ENCODE measurements at regions not wholly inside any gene's neighbourhood (a gene's known extent, or its start where the extent isn't known, plus 50 kb on each side); places are given as distances from the start of the nearest gene placed in this dataset.

DNA sequence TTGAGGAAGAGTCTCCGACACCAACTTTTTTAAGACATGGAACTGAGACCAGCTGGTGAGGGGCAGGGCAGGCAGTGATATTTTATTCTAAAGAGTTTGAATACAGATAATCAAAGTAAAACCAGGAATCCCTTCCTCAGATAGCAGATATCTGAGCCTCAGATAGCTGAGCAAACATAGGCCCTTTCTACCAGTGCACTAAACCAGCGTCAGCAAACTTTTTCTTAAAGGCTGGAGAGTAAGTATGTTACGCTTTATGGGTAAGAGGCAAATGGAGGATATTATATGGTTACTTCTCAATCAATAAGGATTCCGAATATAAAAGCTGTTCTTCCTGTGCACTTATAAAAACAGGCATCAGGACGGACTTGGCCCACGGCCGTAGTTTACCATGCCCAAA is 73.9 kb downstream of the WNT5A start:
- no peak for DNase-seq

GRCh38 chr3:55412545-55412944 is 74.6 kb downstream of the WNT5A start:
- DNase-seq, result no peak

- peak; percentile 25 for DNase-seq
Measured at GRCh38 chr3:55409806-55410205, 77.3 kb downstream of the WNT5A start.

- no peak for DNase-seq
Measured at GRCh38 chr3:55408193-55408826, 78.8 kb downstream of the WNT5A start.

DNA sequence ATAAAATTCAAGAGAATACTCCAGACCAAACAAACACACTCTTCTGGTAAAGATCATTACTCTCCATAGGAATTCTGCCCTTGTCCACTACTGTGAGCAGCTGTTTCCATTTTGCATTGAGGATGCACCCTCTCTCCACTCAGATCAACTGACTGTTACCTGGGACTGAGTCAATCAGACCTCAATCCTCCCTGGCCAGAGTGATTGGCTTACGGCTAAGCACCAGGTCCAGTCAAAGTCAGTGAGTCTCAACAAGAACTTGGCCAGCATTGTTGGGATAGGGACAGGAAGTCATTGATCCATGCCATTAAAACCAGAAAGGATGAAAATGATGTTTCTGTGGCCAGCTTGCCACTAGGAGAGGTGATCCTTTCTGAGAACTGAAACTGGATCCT is 79.7 kb downstream of the WNT5A start:
- DNase-seq, result no peak

DNA sequence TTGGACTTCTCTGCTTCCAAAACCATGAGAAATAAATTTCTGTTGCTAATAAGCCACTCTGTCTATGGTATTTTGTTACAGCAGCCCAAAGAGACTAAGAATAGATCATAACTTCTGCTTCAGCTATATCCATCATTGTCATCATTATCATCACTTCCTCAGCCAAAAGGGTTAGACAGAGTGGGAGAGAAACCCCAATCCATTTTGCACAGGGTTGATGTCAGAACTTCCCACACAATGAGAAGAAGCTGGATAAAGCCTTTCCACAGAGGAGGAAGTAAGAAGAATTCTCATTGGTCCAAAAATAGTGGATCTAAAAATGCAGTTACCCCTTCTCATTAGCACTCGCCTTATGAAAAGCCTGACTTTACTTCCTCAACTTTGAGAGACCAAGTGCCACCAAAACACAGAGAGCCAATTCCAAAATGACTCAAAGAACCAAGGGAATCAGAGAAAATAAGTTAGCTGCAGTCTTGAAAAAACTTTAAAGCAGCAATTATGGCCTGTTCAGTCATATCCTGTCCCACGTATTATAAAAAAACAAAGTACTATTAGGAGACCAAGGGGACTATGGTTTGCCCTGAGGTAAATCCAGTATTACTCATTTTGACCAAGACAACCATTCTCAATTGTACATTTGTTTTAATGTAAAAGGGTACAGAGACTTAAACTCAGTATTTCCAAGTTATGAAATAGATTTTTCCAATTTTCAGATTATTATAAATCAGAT is 80.2 kb downstream of the WNT5A start:
- DNase-seq, result peak; percentile 68

- DNase-seq, result peak; percentile 38
Measured at GRCh38 chr3:55405436-55405835, 81.7 kb downstream of the WNT5A start.

DNA sequence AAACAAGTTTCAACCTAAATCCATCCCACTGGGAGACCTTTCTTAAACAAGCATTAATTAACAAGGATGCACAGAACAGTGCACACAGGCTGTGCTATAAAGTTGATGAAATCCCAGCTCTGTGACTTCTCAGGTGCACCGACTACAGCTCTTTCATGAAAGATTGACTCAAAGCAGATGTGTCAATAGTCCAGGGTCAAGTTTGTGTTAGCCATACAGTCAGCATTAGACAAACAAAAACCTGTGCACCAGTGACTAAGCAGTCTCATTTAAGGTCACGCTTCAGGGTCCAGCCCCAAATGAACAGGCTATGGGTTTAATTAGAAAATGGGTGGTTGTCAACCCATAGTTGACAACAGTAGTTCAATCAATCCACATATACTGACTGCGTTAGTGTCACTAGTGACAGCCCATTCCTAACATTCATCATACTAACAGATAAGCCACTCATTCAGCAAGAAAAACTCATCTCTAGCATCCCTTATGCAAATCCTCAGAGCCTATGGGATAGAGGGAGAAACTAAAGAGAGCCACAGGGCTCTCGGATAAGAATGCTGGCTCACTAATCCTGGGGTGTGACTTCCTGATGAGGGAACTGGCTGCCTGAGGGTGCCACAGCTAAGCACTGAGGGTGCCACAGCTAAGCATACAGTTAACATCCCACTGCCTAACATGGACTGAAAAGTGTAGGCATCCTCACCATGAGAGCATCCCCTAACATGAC is 84.1 kb downstream of the WNT5A start:
- DNase-seq, result peak; percentile 11

DNA sequence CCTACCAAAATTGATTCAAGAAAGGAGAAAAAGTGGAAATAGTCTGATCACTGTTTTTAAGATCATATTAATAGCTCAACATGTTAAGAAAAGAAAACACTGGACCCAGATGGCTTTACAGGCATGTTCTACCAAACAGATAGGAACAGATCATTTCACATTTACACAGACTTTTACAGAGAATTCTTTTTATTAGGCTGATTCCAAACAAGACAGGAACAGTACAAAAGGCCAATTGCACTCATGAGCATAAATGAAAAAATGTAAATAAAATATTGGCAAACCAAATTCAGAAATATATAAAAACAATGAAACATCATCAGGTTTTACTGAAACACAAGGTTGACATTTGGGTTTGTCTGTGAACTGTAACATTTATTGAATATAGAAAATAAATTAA is 106.5 kb downstream of the WNT5A start:
- no peak for DNase-seq

- no peak for DNase-seq
Measured at GRCh38 chr3:55376753-55377347, 110.3 kb downstream of the WNT5A start.

DNA sequence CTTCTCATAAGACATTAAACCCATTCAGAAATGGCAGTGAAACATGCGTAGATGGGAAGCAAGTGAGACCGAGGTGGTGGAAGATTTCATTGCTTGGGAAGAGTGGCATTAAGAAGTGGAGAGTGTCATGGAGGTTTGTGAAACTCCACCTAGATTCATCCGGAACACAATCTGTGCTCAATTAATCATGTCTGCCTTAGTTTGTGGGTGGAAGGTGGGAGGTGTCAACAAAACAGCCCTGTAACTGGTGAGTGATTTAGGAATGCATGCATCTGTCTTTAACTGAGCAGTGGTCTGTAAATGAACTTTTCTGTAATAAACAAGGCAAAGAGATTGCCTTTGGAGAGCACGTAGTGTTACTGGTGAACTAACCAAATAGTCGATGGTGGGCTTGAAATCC is 113.7 kb downstream of the WNT5A start:
- DNase-seq, result no peak

DNA sequence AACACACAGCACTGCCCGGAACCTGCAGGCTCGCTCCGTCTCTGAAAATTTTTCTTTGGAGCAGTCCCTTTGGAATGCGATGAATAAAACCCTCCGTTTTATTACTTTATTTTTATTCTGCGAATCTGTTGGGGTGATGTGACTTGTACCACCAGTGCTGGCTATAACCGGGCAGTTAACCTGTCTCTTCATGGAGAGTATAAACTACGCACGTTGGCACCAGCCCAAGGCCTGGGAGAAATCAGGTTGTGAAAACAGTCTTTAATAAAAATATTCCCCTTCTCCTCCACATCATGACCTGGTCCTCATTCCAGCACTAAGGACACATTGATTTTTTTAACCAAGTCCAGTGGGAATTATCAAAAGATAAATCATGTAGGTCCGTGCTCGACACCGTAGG is 116.8 kb downstream of the WNT5A start:
- no peak for DNase-seq

- DNase-seq, result no peak
Measured at GRCh38 chr3:55369141-55369847, 117.8 kb downstream of the WNT5A start.

GRCh38 chr3:55368366-55368765 is 118.7 kb downstream of the WNT5A start:
- no peak for DNase-seq

DNA sequence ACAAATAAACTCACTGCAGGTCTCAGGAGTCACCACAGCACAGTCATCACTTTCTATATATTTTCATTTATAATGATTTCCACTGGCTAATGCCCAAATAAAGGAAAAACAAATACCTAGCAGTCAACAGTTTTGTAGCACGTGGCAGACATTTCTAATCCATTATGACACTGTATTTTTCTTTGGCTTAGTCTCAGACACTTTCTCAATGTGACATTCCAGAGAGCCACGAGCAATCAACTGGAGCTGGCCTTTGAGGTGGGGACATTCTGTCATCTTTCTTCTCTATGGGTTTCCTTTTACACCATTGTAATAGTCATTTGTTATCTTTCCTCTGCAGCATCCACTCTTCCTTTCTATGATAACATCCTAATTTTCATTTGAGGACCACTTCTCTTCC is 119.7 kb downstream of the WNT5A start:
- peak; percentile 49 for DNase-seq

GRCh38 chr3:55364421-55364820 is 122.7 kb downstream of the WNT5A start:
- peak; percentile 86 for DNase-seq

DNA sequence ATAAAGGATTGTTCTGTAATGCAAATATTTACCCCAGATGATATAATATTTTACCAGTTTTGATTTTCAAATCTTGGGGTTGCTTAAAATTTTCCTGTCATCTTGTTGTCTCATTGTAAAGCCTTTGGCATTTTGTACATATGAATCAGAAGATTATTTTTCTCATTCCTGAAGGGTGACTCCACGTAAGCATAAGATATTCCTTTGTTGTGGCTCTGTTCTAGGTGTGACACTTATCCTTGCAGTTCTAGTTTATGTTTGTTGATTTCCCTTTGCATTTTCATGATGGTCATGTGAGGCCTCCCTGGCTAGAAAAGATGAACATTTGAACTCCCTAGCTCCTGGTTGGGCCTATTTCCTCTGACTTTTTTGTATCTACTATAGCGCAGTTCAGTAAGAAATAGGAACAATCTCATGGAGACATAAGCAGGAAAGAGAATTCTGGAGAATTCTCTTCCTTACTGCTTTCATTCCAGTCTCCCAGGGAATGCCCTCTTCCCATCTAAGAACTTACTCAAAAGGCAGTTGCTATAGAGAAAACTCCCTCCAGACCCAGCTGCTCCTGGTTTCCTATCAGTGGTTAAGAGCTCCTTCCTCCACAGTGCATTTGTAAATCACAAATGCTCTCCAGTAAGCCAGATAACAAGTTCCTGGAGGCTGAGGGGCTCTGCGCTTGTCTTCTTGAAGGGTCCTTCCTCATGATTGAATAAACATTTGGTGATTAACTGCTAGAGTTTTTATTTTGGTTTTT is 124.7 kb downstream of the WNT5A start:
- peak; percentile 66 for DNase-seq

- no peak for DNase-seq
Measured at GRCh38 chr3:55357796-55358195, 129.3 kb downstream of the WNT5A start.

GRCh38 chr3:55352668-55353067 is 134.4 kb downstream of the WNT5A start:
- DNase-seq, result no peak

DNA sequence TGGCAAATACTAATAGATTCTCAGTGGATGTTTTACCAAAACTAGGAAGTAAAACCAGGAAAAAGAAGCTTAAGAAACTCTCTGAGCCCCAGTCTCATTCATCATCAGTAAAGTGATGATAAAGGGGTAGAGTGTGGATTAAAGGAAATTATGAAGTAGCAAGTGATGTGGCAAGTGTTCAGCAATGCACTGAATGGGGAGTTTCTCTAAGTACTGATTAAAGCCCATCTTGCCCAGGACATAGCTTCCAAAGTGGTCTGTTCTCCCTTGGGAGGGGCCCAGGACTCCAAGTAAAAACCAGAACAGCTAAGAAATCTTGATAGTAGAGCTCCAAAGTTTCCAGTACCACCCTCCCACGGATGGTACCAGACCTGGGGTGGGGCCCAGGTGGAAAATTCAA is 137.3 kb downstream of the WNT5A start:
- no peak for DNase-seq

DNA sequence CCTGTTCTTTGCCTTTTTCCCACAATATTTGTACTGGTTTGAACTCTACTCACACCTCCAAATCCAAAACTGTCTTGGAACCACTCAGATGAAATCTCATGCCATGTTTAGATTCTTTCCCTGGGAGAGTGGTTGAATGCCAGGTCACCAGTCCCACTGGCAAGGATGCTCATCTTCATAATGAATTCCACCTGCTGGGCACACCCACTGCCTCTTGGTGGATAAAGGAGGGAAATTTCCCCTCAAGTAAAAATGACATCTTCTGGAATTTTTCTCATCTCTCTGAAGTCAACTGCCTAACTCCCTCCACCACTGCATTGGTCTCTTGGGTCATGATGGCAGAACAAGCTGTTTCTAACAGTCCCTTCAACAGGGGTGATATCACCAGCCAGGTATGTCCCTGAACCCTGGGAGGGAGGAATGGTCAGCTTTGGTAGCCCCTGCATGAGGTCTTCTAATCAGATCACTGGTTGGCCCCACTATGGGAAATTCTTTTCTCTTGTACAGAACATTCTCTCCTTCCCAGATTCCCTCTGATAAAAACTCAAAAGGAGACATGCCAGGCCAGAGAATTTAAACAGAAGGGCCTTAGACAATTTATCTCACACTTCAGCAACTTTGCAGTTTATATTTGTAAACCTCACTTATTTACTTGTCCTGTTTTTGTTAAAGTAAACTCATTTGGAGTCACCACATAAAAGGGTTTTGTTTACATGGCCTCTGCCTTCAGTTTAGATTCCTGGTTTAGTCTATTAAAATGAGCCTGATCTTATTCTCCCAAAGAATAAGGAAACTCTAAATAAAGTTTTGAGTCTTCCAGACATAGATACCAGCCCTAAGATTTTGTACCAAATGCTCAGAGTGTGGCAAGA is 143.4 kb downstream of the WNT5A start:
- DNase-seq, result peak; percentile 54
